HT1080 (cell line): ENCODE measurements at regions not wholly inside any gene's neighbourhood (a gene's known extent, or its start where the extent isn't known, plus 50 kb on each side); places are given as distances from the start of the nearest gene placed in this dataset. TPM values are rescaled to one million over a fixed set of nuclear protein-coding genes. Genes with fewer than 3 reads are reported as not detected.

Experiments used
- DNase-seq: peaks from one replicate; pipeline ENCODE4 v3.0.0-alpha.2; 2015; ENCODE audit warnings: low read depth
- small RNA-seq: library from RNA; depleted of rRNA; stranded (forward); fragments of <200 nt; gene quantifications from one replicate; pipeline ENCODE3, GENCODE V24; 2014

- DNase-seq, result no peak
These were observed 103.5 kb upstream of the SPRY2 start for GRCh38 chr13:80444240-80445015.

GRCh38 chr13:80442609-80443008 is 101.7 kb upstream of the SPRY2 start:
- no peak for DNase-seq

DNA sequence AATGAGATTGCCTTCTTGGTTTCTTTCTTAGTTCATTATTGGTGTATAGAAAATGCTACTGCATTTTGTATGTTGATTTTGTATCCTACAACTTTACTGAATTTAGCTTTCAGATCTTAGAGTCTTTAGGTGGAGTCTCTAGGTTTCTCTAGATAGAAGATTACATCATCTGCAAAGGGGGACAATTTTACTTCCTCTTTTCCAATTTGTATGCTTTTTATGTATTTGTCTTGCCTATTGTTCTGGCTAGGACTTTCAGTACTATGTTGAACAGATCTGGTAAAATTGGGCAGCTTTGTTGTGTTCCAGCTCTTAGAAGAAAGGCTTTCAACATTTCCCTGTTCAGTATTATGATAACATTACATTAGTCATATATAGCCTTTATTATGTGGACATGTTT is 101.0 kb upstream of the SPRY2 start:
- no peak for DNase-seq

GRCh38 chr13:80438521-80438920 is 97.6 kb upstream of the SPRY2 start:
- no peak for DNase-seq

DNA sequence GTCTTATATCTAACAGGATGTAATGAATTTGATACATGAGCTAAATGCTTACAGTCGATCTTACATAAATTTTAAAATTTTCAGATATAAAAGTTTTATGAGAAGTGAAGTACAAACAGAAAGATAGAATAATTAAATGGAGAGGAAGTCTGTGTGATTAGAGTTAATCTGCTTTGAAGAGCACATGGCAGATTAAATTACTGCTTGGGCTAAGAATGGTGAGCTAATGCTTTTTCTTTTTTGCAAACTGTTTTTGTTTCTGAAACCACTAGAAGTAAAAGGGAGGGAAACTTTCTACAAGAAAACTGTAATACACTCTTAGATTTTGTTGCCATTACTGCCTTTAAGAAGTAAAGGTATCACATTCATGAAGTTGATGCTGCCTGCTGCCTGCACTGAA is 96.3 kb upstream of the SPRY2 start:
- DNase-seq, result no peak

DNA sequence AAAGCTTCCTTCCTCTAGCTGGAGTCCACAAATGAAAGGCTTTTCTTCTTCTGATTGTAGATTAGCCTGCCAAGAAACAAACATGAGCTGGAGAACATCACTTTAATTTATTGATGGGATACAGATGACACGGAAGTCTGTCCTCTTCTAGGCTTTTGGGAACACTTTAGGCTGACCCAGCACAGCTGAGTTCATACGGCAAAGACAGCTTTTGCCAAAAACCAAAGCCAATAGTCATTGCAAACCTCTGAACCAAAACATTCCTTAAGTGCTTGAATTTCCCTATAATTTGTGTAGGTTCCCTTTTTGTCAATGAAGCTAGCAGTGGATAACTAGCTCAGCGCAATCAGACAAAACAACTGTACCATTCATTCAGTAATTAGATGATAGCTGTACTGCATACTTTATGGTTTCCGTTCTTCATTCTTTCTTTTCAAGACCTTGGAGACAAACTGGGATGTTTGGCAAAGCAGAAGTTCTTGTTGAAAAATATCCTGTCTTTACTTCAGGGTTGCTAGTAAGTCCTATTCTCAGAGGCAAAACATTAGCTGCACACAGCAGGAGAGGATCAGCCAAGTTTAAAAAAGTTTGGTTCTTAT is 95.7 kb upstream of the SPRY2 start:
- DNase-seq, result no peak

GRCh38 chr13:80430561-80430960 is 89.6 kb upstream of the SPRY2 start:
- DNase-seq, result no peak

DNA sequence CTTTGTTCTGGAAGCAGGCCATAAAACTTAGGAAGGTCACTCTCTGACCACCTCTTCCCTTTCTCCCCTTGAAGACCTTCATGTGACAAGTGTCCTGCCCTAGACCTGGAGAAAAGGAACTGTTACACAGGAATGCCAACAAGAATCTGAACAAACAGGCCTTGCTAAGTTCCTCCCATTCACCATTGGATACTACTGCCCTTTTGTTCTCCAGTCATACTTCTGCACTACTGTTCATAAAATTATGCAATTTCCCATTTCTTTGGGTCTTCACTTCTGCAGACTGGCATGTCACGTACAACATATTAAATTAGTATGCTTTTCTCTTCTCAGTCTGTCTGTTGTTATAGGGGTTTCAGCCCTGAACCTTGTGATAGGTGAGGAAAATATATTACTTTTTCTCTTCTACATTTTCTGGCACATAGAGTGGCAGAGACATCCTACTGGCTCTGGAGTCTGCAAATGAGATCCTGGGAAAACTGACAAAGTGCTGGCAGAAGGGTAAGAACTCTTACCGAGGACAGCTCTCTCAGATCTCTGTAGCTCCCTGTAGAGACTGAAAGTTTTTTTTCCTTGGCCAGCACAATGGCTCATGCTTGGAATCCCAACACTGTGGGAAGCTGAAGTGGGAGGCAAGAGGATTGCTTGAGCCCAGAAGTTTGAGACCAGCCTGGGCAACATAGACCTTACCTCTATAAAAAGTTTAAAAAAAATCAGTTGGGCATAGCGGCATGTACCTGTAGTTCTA is 87.6 kb upstream of the SPRY2 start:
- no peak for DNase-seq

- no peak for DNase-seq
These were observed 78.5 kb upstream of the SPRY2 start for GRCh38 chr13:80419416-80419815.

- DNase-seq, result no peak
These were observed 72.7 kb upstream of the SPRY2 start for GRCh38 chr13:80413611-80414010.

- peak; percentile 10 for DNase-seq
These were observed 67.3 kb upstream of the SPRY2 start for GRCh38 chr13:80408270-80408669.

- no peak for DNase-seq
These were observed 60.0 kb upstream of the SPRY2 start for GRCh38 chr13:80400865-80401426.

DNA sequence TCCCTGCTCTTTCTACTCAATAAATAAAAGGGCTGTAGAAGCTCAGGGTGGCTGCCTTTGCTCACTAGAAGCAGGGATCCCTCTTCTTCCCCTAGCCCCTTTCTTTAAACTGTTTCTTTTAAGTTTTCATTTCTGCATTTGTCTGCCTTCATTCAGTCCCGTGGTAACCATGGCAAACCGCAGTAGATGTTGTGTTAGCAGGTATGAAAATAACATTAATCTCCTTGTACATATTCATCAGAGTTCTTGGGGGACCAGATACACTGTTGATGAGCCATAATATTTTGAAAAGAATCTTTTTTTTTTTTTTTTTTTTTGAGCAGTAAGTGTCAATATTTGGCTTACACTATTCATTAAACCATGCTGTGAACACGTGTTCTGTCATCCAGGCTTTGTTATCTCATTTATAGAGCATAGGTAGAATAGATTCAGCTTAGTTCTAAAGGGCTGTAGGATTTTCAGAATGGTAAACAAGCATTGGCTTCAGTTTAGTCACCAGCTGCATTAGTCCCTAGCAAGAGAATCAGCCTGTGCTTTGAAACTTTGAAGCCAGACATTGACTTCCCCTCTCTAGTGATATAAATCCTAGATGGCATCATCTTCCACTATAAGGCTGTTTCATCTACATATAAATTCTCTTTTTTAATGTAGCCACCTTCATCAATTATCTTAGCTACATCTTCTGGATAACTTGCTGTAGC is 59.4 kb upstream of the SPRY2 start:
- DNase-seq, result no peak

GRCh38 chr13:80399340-80400163 is 58.6 kb upstream of the SPRY2 start:
- no peak for DNase-seq

Small RNA genes in the stretch of these regions (small RNA-seq; reads per million reads assigned to genes)
- gene HIGD1AP2, result not detected
- gene RNU6-67P, result not detected
- gene RNU6-77P, result not detected
